OCI-LY3 (cell line): ENCODE measurements at regions not wholly inside any gene's neighbourhood (a gene's known extent, or its start where the extent isn't known, plus 50 kb on each side); places are given as distances from the start of the nearest gene placed in this dataset.

Experiments used
- H2AFZ ChIP-seq: fragments of 200-600, 300-600 bp; shearing (Covaris generic); 2 replicates; pipeline ENCODE4 v1.6.0; 2014; ENCODE audit warnings: antibody characterized with exemption, low read depth, low read length
- H3K27ac ChIP-seq: fragments of 200-600, 300-600 bp; sonication (generic); 2 replicates; pipeline ENCODE4 v1.5.1; 2014; ENCODE audit warnings: mild to moderate bottlenecking, low read length, moderate library complexity, mixed read lengths
- H3K27me3 ChIP-seq: fragments of 200-600, 300-600 bp; sonication (generic); 2 replicates; pipeline ENCODE4 v1.6.1; 2014; ENCODE audit warnings: low read depth, low read length, mixed read lengths
- H3K36me3 ChIP-seq: fragments of 200-600, 300-600 bp; sonication (generic); replicated peaks from 2 replicates; pipeline ENCODE3; 2014; ENCODE audit warnings: low read depth, low read length, mixed read lengths
- H3K4me1 ChIP-seq: fragments of 300-600, 200-600 bp; sonication (generic); 2 replicates; pipeline ENCODE4 v1.6.1; 2014; ENCODE audit warnings: low read length, mixed read lengths
- H3K4me2 ChIP-seq: fragments of 200-600, 300-600 bp; sonication (generic); 2 replicates; pipeline ENCODE4 v1.6.1; 2014; ENCODE audit warnings: low read length, mixed read lengths
- H3K4me3 ChIP-seq: fragments of 300-600, 200-600 bp; sonication (generic); 2 replicates; pipeline ENCODE4 v1.5.1; 2014; ENCODE audit warnings: antibody characterized with exemption, mild to moderate bottlenecking, low read length, moderate library complexity
- H3K79me2 ChIP-seq: fragments of 300-600, 200-600 bp; shearing (Covaris generic); 2 replicates; pipeline ENCODE4 v1.6.1; 2014; ENCODE audit warnings: mild to moderate bottlenecking, low read length, mixed read lengths
- H3K9ac ChIP-seq: fragments of 300-600, 200-600 bp; shearing (Covaris generic); 2 replicates; pipeline ENCODE4 v1.6.0; 2014; ENCODE audit warnings: mild to moderate bottlenecking, low read length, moderate library complexity
- H3K9me3 ChIP-seq: fragments of 200-600, 300-600 bp; shearing (Covaris generic); 2 replicates; pipeline ENCODE4 v1.6.1; 2014; ENCODE audit warnings: low read length, mixed read lengths; ENCODE audit not compliant: insufficient read depth
- H4K20me1 ChIP-seq: fragments of 200-600, 300-600 bp; sonication (generic); 2 replicates; pipeline ENCODE4 v1.6.1; 2016; ENCODE audit warnings: low read length, mixed read lengths; ENCODE audit not compliant: insufficient read depth
- CTCF ChIP-seq: fragments of 200-600, 300-600 bp; sonication (generic); IDR thresholded peaks from 2 replicates; pipeline ENCODE4 v1.5.1; 2014; ENCODE audit warnings: antibody characterized with exemption, low read length, low read depth
- EZH2phosphoT487 ChIP-seq: fragments of 200-600 bp; shearing (Covaris generic); IDR thresholded peaks from 2 replicates; pipeline ENCODE4 v1.6.1; 2018; ENCODE audit warnings: antibody characterized with exemption, mixed run types, low read depth

DNA sequence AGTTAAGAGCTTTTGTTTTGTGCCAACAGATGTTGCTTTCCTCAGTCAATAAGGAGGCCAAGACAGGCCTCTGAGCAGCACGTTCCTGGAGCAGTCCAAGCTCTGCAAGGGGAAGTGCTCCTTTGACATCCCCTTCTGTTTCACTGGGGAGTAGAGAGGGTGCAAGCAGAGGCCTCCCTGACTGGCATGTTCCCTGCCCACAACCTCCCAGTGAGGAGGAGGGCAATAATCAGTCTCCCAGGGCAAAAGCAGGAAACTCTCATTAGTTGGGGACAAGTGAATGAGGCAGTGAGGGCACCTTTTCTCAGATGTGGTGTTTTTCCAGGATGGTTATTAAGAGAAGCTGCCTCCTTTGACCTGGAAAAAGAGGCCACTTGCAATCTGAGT is 79.5 kb upstream of the ZBED5 start:
- no peak overlapping the region for H3K9ac ChIP-seq
- no peak overlapping the region for H2AFZ ChIP-seq
- no peaks in the 10 kb centered on the region for H3K79me2 ChIP-seq
- H3K9me3 ChIP-seq, result no peaks in the 10 kb centered on the region
- H3K27ac ChIP-seq, result no peak overlapping the region
- H3K27me3 ChIP-seq, result peaks cover 20% of the 10 kb centered on the region
- H3K4me1 ChIP-seq, result 0 out of 2 replicates have a peak, but pooled peaks cover 10% of the 10 kb centered on the region
- TF ChIP-seq CTCF (no peak), EZH2phosphoT487 (no peak)
- H4K20me1 ChIP-seq, result no peaks in the 10 kb centered on the region
- no peak overlapping the region for H3K4me3 ChIP-seq
- H3K36me3 ChIP-seq, result no peaks in the 10 kb centered on the region
- no peak overlapping the region for H3K4me2 ChIP-seq

GRCh38 chr11:10936626-10937384 is 79.0 kb upstream of the ZBED5 start:
- Histone ChIP-seq H3K36me3 (no peaks in the 10 kb centered on the region), H3K27me3 (peaks cover 23% of the 10 kb centered on the region), H4K20me1 (no peaks in the 10 kb centered on the region), H3K9ac (no peak overlapping the region), H3K79me2 (no peaks in the 10 kb centered on the region), H3K27ac (no peak overlapping the region), H3K9me3 (no peaks in the 10 kb centered on the region), H3K4me1 (0 out of 2 replicates have a peak, but pooled peaks cover 10% of the 10 kb centered on the region), H3K4me2 (no peak overlapping the region), H3K4me3 (no peak overlapping the region), H2AFZ (no peak overlapping the region)
- TF ChIP-seq EZH2phosphoT487, result no peak
- TF ChIP-seq CTCF, result no peak

GRCh38 chr11:10935015-10935559 is 77.2 kb upstream of the ZBED5 start:
- Histone ChIP-seq H2AFZ (no peak overlapping the region), H3K4me2 (no peak overlapping the region)

More at GRCh38 chr11:10935015-10935559, 77.2 kb upstream of the ZBED5 start:
- Histone ChIP-seq H3K4me3 (no peak overlapping the region), H3K9me3 (no peaks in the 10 kb centered on the region), H3K27ac (no peak overlapping the region), H3K27me3 (peaks cover 37% of the 10 kb centered on the region), H4K20me1 (no peaks in the 10 kb centered on the region), H3K9ac (no peak overlapping the region), H3K36me3 (no peaks in the 10 kb centered on the region), H3K4me1 (0 out of 2 replicates have a peak, but pooled peaks cover 10% of the 10 kb centered on the region), H3K79me2 (no peaks in the 10 kb centered on the region)
- TF ChIP-seq EZH2phosphoT487 (no peak), CTCF (no peak)
